ENCODE measurements at regions not wholly inside any gene's neighbourhood (a gene's known extent, or its start where the extent isn't known, plus 50 kb on each side); places are given as distances from the start of the nearest gene placed in this dataset.

GRCh38 chrX:38943120-38943519, 141.9 kb downstream of the MID1IP1 start:
- H3K27me3 ChIP-seq (ENCODE audit: insufficient read depth, low read length) = no peaks in the 10 kb centered on the region
- no peak overlapping the region for H2AFZ ChIP-seq (ENCODE audit: low read depth, low read length, poor library complexity, severe bottlenecking)
- no peak overlapping the region for H3K27ac ChIP-seq (ENCODE audit: low read depth, low read length)
- BruUV-seq (replicated peaks) = no TSS peak
- no peak overlapping the region for H3K4me2 ChIP-seq (ENCODE audit: low read length)
- H3K9ac ChIP-seq (ENCODE audit: low read length) = no peak overlapping the region
- intact Hi-C loops (cut with micrococcal nuclease) = no loop called here
- RAD21 ChIA-PET (ENCODE audit: low non-redundant PET in 1 of 2, low total read pairs in 2 of 2, uncharacterized antibody in 2 of 2, unreplicated experiment in 2 of 2) = no interaction called here
- DNase-seq (ENCODE audit: low read depth, low spot score) (no peak), ATAC-seq (no peak)
- no peaks in the 10 kb centered on the region for H3K79me2 ChIP-seq (ENCODE audit: insufficient read depth, low read length)
- no peak overlapping the region for H3K4me3 ChIP-seq (replicated peaks in 1 of 2; ENCODE audit: low read depth in 1 of 2, low read length in 2 of 2)
- CTCF ChIA-PET = no interaction called here
- TF ChIP-seq CBX3 (IDR thresholded peaks at IDR 0.05; ENCODE audit: low read depth) (no peak), SIN3A (IDR thresholded peaks at IDR 0.05; ENCODE audit: low read depth) (no peak), JUND (IDR thresholded peaks at IDR 0.05) (no peak), POLR2AphosphoS5 (IDR thresholded peaks at IDR 0.05; ENCODE audit: low read depth, low read length) (no peak), ZNF274 (IDR thresholded peaks at IDR 0.05; ENCODE audit: low read depth, low read length) (no peak), CEBPB (IDR thresholded peaks at IDR 0.05; ENCODE audit: low read depth) (no peak), TCF7L2 (IDR thresholded peaks at IDR 0.05; ENCODE audit: borderline replicate concordance, extremely low read depth, insufficient read depth, insufficient read length) (no peak), EGR1 (IDR thresholded peaks at IDR 0.05; ENCODE audit: low read depth) (no peak), EZH2 (IDR thresholded peaks at IDR 0.05) (no peak), ELF1 (IDR thresholded peaks at IDR 0.05; ENCODE audit: borderline replicate concordance, low read depth) (no peak), EZH2phosphoT487 (IDR thresholded peaks at IDR 0.05; ENCODE audit: borderline replicate concordance) (no peak), FOSL1 (IDR thresholded peaks at IDR 0.05; ENCODE audit: low read depth) (no peak), ZBTB33 (IDR thresholded peaks at IDR 0.05; ENCODE audit: extremely low read depth, insufficient replicate concordance, low read length) (no peak)
- TF ChIP-seq, protein P1, sequence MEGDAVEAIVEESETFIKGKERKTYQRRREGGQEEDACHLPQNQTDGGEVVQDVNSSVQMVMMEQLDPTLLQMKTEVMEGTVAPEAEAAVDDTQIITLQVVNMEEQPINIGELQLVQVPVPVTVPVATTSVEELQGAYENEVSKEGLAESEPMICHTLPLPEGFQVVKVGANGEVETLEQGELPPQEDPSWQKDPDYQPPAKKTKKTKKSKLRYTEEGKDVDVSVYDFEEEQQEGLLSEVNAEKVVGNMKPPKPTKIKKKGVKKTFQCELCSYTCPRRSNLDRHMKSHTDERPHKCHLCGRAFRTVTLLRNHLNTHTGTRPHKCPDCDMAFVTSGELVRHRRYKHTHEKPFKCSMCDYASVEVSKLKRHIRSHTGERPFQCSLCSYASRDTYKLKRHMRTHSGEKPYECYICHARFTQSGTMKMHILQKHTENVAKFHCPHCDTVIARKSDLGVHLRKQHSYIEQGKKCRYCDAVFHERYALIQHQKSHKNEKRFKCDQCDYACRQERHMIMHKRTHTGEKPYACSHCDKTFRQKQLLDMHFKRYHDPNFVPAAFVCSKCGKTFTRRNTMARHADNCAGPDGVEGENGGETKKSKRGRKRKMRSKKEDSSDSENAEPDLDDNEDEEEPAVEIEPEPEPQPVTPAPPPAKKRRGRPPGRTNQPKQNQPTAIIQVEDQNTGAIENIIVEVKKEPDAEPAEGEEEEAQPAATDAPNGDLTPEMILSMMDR (IDR thresholded peaks at IDR 0.05 in 2 of 3, conservative IDR thresholded peaks at IDR 0.05 in 1 of 3; ENCODE audit: borderline replicate concordance in 1 of 3, insufficient read depth in 1 of 3, low read depth in 2 of 3, low read length in 2 of 3) = no peak
- H3K9me2 ChIP-seq (ENCODE audit: insufficient read depth) = no peaks in the 10 kb centered on the region
- no peaks in the 10 kb centered on the region for H3K4me1 ChIP-seq (ENCODE audit: control insufficient read depth in 1 of 2, insufficient read depth in 2 of 2, low read length in 2 of 2)
- no peaks in the 10 kb centered on the region for H3K9me3 ChIP-seq (ENCODE audit: control insufficient read depth in 1 of 2, insufficient read depth in 1 of 2, low read depth in 1 of 2, low read length in 2 of 2)
- POLR2A ChIA-PET = no interaction called here
- no peaks in the 10 kb centered on the region for H3K36me3 ChIP-seq (ENCODE audit: control insufficient read depth in 1 of 2, insufficient read depth in 2 of 2, low read length in 2 of 2)
- H4K20me1 ChIP-seq (ENCODE audit: insufficient read depth) = no peaks in the 10 kb centered on the region

Data from HCT116 (cell line).